GM23248 (cell line): ENCODE measurements at regions not wholly inside any gene's neighbourhood (a gene's known extent, or its start where the extent isn't known, plus 50 kb on each side); places are given as distances from the start of the nearest gene placed in this dataset.

Source experiments
- DNase-seq: peaks from one replicate; pipeline ENCODE4 v3.0.0-alpha.2; 2015
- H2AFZ ChIP-seq: fragments of 200-600 bp; sonication (generic); 2 replicates; pipeline ENCODE4 v1.6.1; 2016; ENCODE audit warnings: antibody characterized with exemption
- H3F3A ChIP-seq: fragments of 200-600 bp; sonication (generic); 2 replicates; pipeline ENCODE4 v1.6.1; 2016; ENCODE audit warnings: mild to moderate bottlenecking, antibody characterized with exemption, mixed run types; ENCODE audit not compliant: insufficient read depth
- H3K27ac ChIP-seq: fragments of 200-600 bp; sonication (generic); 2 replicates; pipeline ENCODE4 v1.5.1; 2016; ENCODE audit warnings: mild to moderate bottlenecking
- H3K27me3 ChIP-seq: fragments of 200-600 bp; sonication (generic); replicated peaks from 2 replicates; pipeline ENCODE4 v1.6.1; 2016; ENCODE audit warnings: mild to moderate bottlenecking; ENCODE audit not compliant: insufficient read depth
- H3K36me3 ChIP-seq: fragments of 200-600 bp; sonication (generic); 2 replicates; pipeline ENCODE4 v1.6.1; 2016; ENCODE audit warnings: low read depth, mild to moderate bottlenecking
- H3K4me1 ChIP-seq: fragments of 200-600 bp; sonication (generic); 2 replicates; pipeline ENCODE4 v1.6.1; 2016; ENCODE audit warnings: mild to moderate bottlenecking; ENCODE audit not compliant: insufficient read depth
- H3K4me2 ChIP-seq: fragments of 200-600 bp; sonication (generic); one replicate; pipeline ENCODE4 v1.6.1; 2016; ENCODE audit warnings: mild to moderate bottlenecking; ENCODE audit not compliant: unreplicated experiment
- H3K4me3 ChIP-seq: fragments of 200-600 bp; sonication (generic); 2 replicates; pipeline ENCODE4 v1.5.1; 2016; ENCODE audit warnings: mild to moderate bottlenecking
- H3K79me2 ChIP-seq: fragments of 200-600 bp; sonication (generic); 2 replicates; pipeline ENCODE4 v1.6.1; 2016; ENCODE audit warnings: mild to moderate bottlenecking; ENCODE audit not compliant: insufficient read depth
- H3K9ac ChIP-seq: fragments of 200-600 bp; sonication (generic); 2 replicates; pipeline ENCODE4 v1.6.1; 2016; ENCODE audit warnings: mild to moderate bottlenecking
- H3K9me2 ChIP-seq: fragments of 200-600 bp; sonication (generic); 2 replicates; pipeline ENCODE4 v1.6.1; 2016; ENCODE audit warnings: mixed run types, mild to moderate bottlenecking, moderate library complexity; ENCODE audit not compliant: insufficient read depth
- H3K9me3 ChIP-seq: fragments of 200-600 bp; sonication (generic); one replicate; pipeline ENCODE4 v1.6.1; 2017; ENCODE audit warnings: low read depth
- H4K20me1 ChIP-seq: fragments of 200-600 bp; sonication (generic); 2 replicates; pipeline ENCODE4 v1.6.0; 2016; ENCODE audit not compliant: insufficient read depth
- EZH2 ChIP-seq: fragments of 200-600 bp; sonication (generic); IDR thresholded peaks from 2 replicates; pipeline ENCODE4 v1.6.1; 2018; ENCODE audit warnings: antibody characterized with exemption, mild to moderate bottlenecking; ENCODE audit not compliant: insufficient read depth, poor library complexity, severe bottlenecking
- EZH2phosphoT487 ChIP-seq: fragments of 200-600 bp; sonication (generic); IDR thresholded peaks from 2 replicates; pipeline ENCODE4 v1.6.1; 2018; ENCODE audit warnings: antibody characterized with exemption, moderate library complexity, mild to moderate bottlenecking, low read depth; ENCODE audit not compliant: insufficient read depth
- WGBS, 2 experiments: methylation state at CpG; one replicate each; pipeline ENCODE4 v1.1.6; 2015 to 2017; ENCODE audit warnings: low lambda C conversion rate in 2 of 2, low coverage in 1 of 2; ENCODE audit errors: missing lambda C conversion rate in 2 of 2; 5-methylcytosine and 5-hydroxymethylcytosine counted together
- in situ Hi-C: fragments of 300-500 bp; cut with MboI; formaldehyde crosslinking; loops from 2 replicates; pipeline ENCODE4 v1.15.0; 2020

GRCh38 chr10:83218205-83218604 lies 921.1 kb upstream of the GHITM start:
- WGBS, 2 experiments = 38 to 45% methylated on average over 5 of the region's 5 CpGs
- H4K20me1 ChIP-seq = no peaks in the 10 kb centered on the region
- no peaks in the 10 kb centered on the region for H3K79me2 ChIP-seq
- no peak overlapping the region for H2AFZ ChIP-seq
- no peaks in the 10 kb centered on the region for H3F3A ChIP-seq
- no peak for DNase-seq
- no peaks in the 10 kb centered on the region for H3K9me3 ChIP-seq
- no peak overlapping the region for H3K9ac ChIP-seq
- no peak overlapping the region for H3K27ac ChIP-seq
- TF ChIP-seq EZH2phosphoT487 (no peak), EZH2 (no peak)
- H3K4me3 ChIP-seq = no peak overlapping the region
- H3K27me3 ChIP-seq = no peaks in the 10 kb centered on the region
- H3K36me3 ChIP-seq = no peaks in the 10 kb centered on the region
- no peaks in the 10 kb centered on the region for H3K9me2 ChIP-seq
- in situ Hi-C loops = no loop called here
- H3K4me1 ChIP-seq = no peaks in the 10 kb centered on the region
- H3K4me2 ChIP-seq = no peak overlapping the region

DNA sequence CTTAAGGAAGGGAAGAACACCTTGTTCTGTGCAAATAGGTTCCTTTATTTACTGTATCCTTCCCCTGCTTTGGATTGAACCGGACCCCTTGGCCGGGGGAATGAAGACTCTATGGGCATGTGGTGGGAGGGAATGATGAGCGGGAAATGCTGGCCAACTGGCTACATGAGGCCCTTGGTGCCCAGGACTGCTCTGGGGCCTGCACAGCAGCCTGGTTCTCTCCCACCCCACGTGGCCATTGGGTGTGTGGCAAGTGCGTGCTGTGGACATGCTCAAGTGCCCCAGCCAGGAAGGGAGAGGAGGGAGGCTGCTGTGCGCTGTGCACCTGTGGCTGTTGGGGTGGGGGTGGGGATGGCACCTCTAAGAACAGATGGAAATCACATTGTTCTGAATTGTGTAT lies 917.0 kb upstream of the GHITM start:
- in situ Hi-C loops = no loop called here
- Histone ChIP-seq H3K79me2 (no peaks in the 10 kb centered on the region), H3K4me2 (no peak overlapping the region), H3K9me3 (no peaks in the 10 kb centered on the region), H2AFZ (no peak overlapping the region), H3K27ac (no peak overlapping the region), H3F3A (no peaks in the 10 kb centered on the region), H3K9me2 (no peaks in the 10 kb centered on the region), H3K27me3 (no peaks in the 10 kb centered on the region), H4K20me1 (no peaks in the 10 kb centered on the region), H3K9ac (no peak overlapping the region), H3K4me3 (no peak overlapping the region), H3K36me3 (no peaks in the 10 kb centered on the region), H3K4me1 (no peaks in the 10 kb centered on the region)
- DNase-seq = no peak
- no peak for TF ChIP-seq EZH2phosphoT487
- TF ChIP-seq EZH2 = no peak
- 37 to 40% methylated on average over 6 of the region's 6 CpGs for WGBS, 2 experiments

GRCh38 chr10:83222832-83223742 lies 916.2 kb upstream of the GHITM start:
- 31 to 46% methylated on average over 25 of the region's 25 CpGs for WGBS, 2 experiments

GRCh38 chr10:83225781-83226180 lies 913.5 kb upstream of the GHITM start:
- 7 to 10% methylated on average over 4 of the region's 4 CpGs for WGBS, 2 experiments
- Histone ChIP-seq H3K9me2 (no peaks in the 10 kb centered on the region), H3F3A (no peaks in the 10 kb centered on the region), H3K4me1 (no peaks in the 10 kb centered on the region), H4K20me1 (no peaks in the 10 kb centered on the region), H2AFZ (no peak overlapping the region), H3K9me3 (no peaks in the 10 kb centered on the region), H3K4me3 (no peak overlapping the region), H3K36me3 (no peaks in the 10 kb centered on the region), H3K27me3 (no peaks in the 10 kb centered on the region), H3K27ac (no peak overlapping the region), H3K79me2 (no peaks in the 10 kb centered on the region), H3K4me2 (no peak overlapping the region), H3K9ac (no peak overlapping the region)
- no peak for TF ChIP-seq EZH2phosphoT487
- TF ChIP-seq EZH2 = no peak
- no peak for DNase-seq
- in situ Hi-C loops = no loop called here

More at GRCh38 chr10:83222832-83223742, 916.2 kb upstream of the GHITM start:
- DNase-seq = no peak
- Histone ChIP-seq H3K4me1 (no peaks in the 10 kb centered on the region), H2AFZ (no peak overlapping the region), H3K9me3 (no peaks in the 10 kb centered on the region), H3K27ac (no peak overlapping the region), H3K9ac (no peak overlapping the region), H3F3A (no peaks in the 10 kb centered on the region), H4K20me1 (no peaks in the 10 kb centered on the region), H3K4me2 (no peak overlapping the region), H3K4me3 (no peak overlapping the region), H3K79me2 (no peaks in the 10 kb centered on the region), H3K9me2 (no peaks in the 10 kb centered on the region), H3K36me3 (no peaks in the 10 kb centered on the region), H3K27me3 (no peaks in the 10 kb centered on the region)
- in situ Hi-C loops = no loop called here
- TF ChIP-seq EZH2phosphoT487 = no peak
